Kidney (tissue), 13 donors: ENCODE measurements at regions not wholly inside any gene's neighbourhood (a gene's known extent, or its start where the extent isn't known, plus 50 kb on each side); places are given as distances from the start of the nearest gene placed in this dataset.
A peak's percentile ranks its signal among the peaks of the same experiment; 100 is the strongest.

Source experiments
- DNase-seq, 5 donors: peaks; one replicate each; pipeline ENCODE4 v3.0.0-alpha.2; 2013 to 2020
- FAIRE-seq: peaks from 2 replicates; lab custom pipeline; 2012; peaks lifted over from hg19 to GRCh38; lab: Jason Lieb, UNC
- H3K27ac ChIP-seq, 2 donors: one replicate each; pipeline ENCODE4 v1.7.0; 2013; ENCODE audit warnings: low read depth in 2 of 2, low read length in 2 of 2, inconsistent platforms in 1 of 2
- H3K27me3 ChIP-seq: one replicate; pipeline ENCODE4 v1.7.1; 2013; ENCODE audit warnings: low read length, inconsistent platforms; ENCODE audit not compliant: control insufficient read depth, insufficient read depth
- H3K36me3 ChIP-seq, 3 donors: one replicate each; pipeline versions ENCODE4 v1.7.0 to v1.7.1; 2013; ENCODE audit warnings: low read length in 3 of 3, control low read depth in 1 of 3, inconsistent platforms in 1 of 3; ENCODE audit not compliant: insufficient read depth in 3 of 3, control insufficient read depth in 2 of 3
- H3K4me1 ChIP-seq, 3 donors: one replicate each; pipeline versions ENCODE4 v1.7.0 to v1.7.1; 2013; ENCODE audit warnings: low read length in 3 of 3, inconsistent platforms in 1 of 3, low read depth in 1 of 3; ENCODE audit not compliant: control insufficient read depth in 2 of 3, insufficient read depth in 2 of 3
- H3K4me3 ChIP-seq, 3 donors: one replicate each; pipeline versions ENCODE4 v1.7.0 to v1.8.1; 2013; ENCODE audit warnings: low read length in 3 of 3, control low read depth in 1 of 3, inconsistent platforms in 1 of 3
- H3K9ac ChIP-seq, 3 donors: one replicate each; pipeline versions ENCODE4 v1.7.0 to v1.7.1; 2013; ENCODE audit warnings: low read length in 3 of 3, control low read depth in 1 of 3, inconsistent platforms in 1 of 3
- H3K9me3 ChIP-seq, 3 donors: one replicate each; pipeline versions ENCODE4 v1.7.0 to v1.7.1; 2013; ENCODE audit warnings: low read length in 3 of 3, control low read depth in 1 of 3, inconsistent platforms in 1 of 3; ENCODE audit not compliant: control insufficient read depth in 2 of 3, insufficient read depth in 1 of 3
- intact Hi-C: fragments of 100-400 bp; cut with DNase I; formaldehyde crosslinking; loops from one replicate; pipeline ENCODE4 v1.11.1; 2022
- TF ChIP-seq, protein P1 (sequence below): IDR thresholded peaks from 3 replicates; pipeline ENCODE4 v1.5.1; 2012; ENCODE audit warnings: mild to moderate bottlenecking, moderate library complexity, borderline replicate concordance; ENCODE audit not compliant: insufficient read depth; ENCODE audit errors: extremely low read depth
- donor health status: control.
- donor health status: control.
- donor health status: control.
- donor health status: control.
- donor health status: control.
- donor health status: DM: yes; HTN: yes; CAD: no.
- donor health status: Normal renal cell carcinoma (clear cell type).

- Histone ChIP-seq H3K36me3 (no peaks in the 10 kb centered on the region), H3K4me3 (no peak overlapping the region), H3K27me3 (no peaks in the 10 kb centered on the region), H3K9me3 (no peaks in the 10 kb centered on the region), H3K9ac (no peak overlapping the region), H3K4me1 (no peaks in the 10 kb centered on the region), H3K27ac (no peak overlapping the region)
- DNase-seq = no peak
- TF ChIP-seq, protein P1, sequence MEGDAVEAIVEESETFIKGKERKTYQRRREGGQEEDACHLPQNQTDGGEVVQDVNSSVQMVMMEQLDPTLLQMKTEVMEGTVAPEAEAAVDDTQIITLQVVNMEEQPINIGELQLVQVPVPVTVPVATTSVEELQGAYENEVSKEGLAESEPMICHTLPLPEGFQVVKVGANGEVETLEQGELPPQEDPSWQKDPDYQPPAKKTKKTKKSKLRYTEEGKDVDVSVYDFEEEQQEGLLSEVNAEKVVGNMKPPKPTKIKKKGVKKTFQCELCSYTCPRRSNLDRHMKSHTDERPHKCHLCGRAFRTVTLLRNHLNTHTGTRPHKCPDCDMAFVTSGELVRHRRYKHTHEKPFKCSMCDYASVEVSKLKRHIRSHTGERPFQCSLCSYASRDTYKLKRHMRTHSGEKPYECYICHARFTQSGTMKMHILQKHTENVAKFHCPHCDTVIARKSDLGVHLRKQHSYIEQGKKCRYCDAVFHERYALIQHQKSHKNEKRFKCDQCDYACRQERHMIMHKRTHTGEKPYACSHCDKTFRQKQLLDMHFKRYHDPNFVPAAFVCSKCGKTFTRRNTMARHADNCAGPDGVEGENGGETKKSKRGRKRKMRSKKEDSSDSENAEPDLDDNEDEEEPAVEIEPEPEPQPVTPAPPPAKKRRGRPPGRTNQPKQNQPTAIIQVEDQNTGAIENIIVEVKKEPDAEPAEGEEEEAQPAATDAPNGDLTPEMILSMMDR = no peak
- intact Hi-C loops = no loop called here
- no peak for FAIRE-seq
These were observed 301.0 kb downstream of the CENPW start for GRCh38 chr6:126640921-126641320.

DNA sequence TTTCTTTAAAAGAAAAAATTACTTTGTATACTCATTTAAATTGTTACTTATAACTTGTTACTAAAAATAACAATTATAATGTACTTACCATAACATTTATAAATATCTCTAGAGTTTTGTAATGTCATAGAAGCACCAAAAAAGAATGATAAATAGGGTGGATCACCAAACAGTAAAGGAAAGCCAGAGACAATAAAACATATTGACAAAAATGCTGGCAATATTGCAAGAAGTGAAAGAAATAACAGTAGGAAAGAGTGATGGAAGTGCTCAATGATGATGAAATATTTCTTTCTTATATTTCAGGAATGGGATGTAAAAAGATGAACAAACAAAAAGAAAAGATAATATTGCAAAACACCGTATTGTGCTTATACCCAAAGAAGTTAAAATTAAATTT, 301.7 kb downstream of the CENPW start:
- Histone ChIP-seq H3K27me3 (no peaks in the 10 kb centered on the region), H3K36me3 (no peaks in the 10 kb centered on the region), H3K27ac (no peak overlapping the region), H3K9me3 (no peaks in the 10 kb centered on the region), H3K4me1 (no peaks in the 10 kb centered on the region), H3K4me3 (no peak overlapping the region), H3K9ac (no peak overlapping the region)
- FAIRE-seq (no peak), DNase-seq (no peak)
- intact Hi-C loops = no loop called here
- TF ChIP-seq, protein P1 = no peak

DNA sequence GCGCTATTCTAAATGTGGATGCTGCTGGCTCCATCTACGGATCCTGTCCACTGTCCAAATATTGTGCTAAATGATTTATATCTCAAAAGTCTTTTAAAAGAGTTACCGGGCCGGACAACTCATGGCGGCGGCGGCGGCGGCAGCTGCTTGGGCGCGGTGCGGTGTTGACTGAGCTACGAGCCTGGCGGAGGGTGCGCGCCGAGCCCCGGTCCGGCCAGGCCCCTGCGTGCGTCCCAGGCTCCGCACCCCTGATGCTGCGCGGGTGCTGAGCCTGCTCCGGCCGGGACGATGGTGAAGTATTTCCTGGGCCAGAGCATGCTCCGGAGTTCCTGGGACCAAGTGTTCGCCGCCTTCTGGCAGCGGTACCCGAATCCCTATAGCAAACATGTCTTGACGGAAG, 303.4 kb downstream of the CENPW start:
- no peak overlapping the region for H3K27ac ChIP-seq
- H3K4me1 ChIP-seq = no peaks in the 10 kb centered on the region
- no peaks in the 10 kb centered on the region for H3K27me3 ChIP-seq
- intact Hi-C loops = no loop called here
- TF ChIP-seq, protein P1 = no peak
- DNase-seq = peak in 1 of 5 donors; percentile 47
- H3K9ac ChIP-seq = no peak overlapping the region
- no peaks in the 10 kb centered on the region for H3K9me3 ChIP-seq
- H3K36me3 ChIP-seq = no peaks in the 10 kb centered on the region
- no peak for FAIRE-seq
- no peak overlapping the region for H3K4me3 ChIP-seq

GRCh38 chr6:126650931-126651330, 311.0 kb downstream of the CENPW start:
- H3K9ac ChIP-seq = no peak overlapping the region
- H3K36me3 ChIP-seq = no peaks in the 10 kb centered on the region
- DNase-seq (peak in 1 of 5 donors; percentile 12), FAIRE-seq (no peak)
- H3K27ac ChIP-seq = no peak overlapping the region
- no peaks in the 10 kb centered on the region for H3K4me1 ChIP-seq
- no peak overlapping the region for H3K4me3 ChIP-seq
- H3K9me3 ChIP-seq = no peaks in the 10 kb centered on the region
- TF ChIP-seq, protein P1 = no peak
- intact Hi-C loops = no loop called here
- no peaks in the 10 kb centered on the region for H3K27me3 ChIP-seq
